K562 (cell line): ENCODE measurements at regions not wholly inside any gene's neighbourhood (a gene's known extent, or its start where the extent isn't known, plus 50 kb on each side); places are given as distances from the start of the nearest gene placed in this dataset.

Source experiments
- NCOR1 ChIP-seq: fragments of 450-650 bp; IDR thresholded peaks from 2 replicates; pipeline ENCODE4 v1.6.1; 2016; ENCODE audit warnings: mild to moderate bottlenecking, moderate library complexity
- POLR2AphosphoS2 ChIP-seq: IDR thresholded peaks from 2 replicates; pipeline ENCODE4 v1.6.1; 2012; ENCODE audit warnings: low read length, improper control_type of control experiment

GRCh38 chr5:67695369-67695768, 498.8 kb upstream of the CD180 start:
- TF ChIP-seq NCOR1: no peak
- TF ChIP-seq POLR2AphosphoS2: no peak
